A549 (cell line): ENCODE measurements at regions not wholly inside any gene's neighbourhood (a gene's known extent, or its start where the extent isn't known, plus 50 kb on each side); places are given as distances from the start of the nearest gene placed in this dataset.
A peak's percentile ranks its signal among the peaks of the same experiment; 100 is the strongest.

Experiments
- ATAC-seq, 2 experiments: fragments of 200-7000 bp in 1 of 2; fragments of >200 bp in 1 of 2; cut with Nextera tagmentation in 1 of 2; cut with Tn5 transposase in 1 of 2; 3 replicates each; pipeline versions ENCODE4 v1.8.0 to v1.9.1; 2018 to 2020; ENCODE audit warnings: mild to moderate bottlenecking in 1 of 2, moderate library complexity in 1 of 2
- CTCF ChIA-PET: fragments of 300-600 bp; sonication (Branson Sonifier 250); formaldehyde crosslinking; extraction: SDS; loops from one replicate; lab custom pipeline; 2021; ENCODE audit warnings: antibody characterized with exemption, inconsistent platforms; lab: Yijun Ruan, JAX
- POLR2A ChIA-PET: fragments of 350-600 bp; formaldehyde crosslinking; extraction: SDS; loops from one replicate; lab custom pipeline; 2021; ENCODE audit warnings: antibody characterized with exemption, inconsistent platforms; lab: Yijun Ruan, JAX
- DNase-seq, 2 experiments: peaks; one replicate each; pipeline versions ENCODE4 v3.0.0 to v3.0.0-alpha.2; 2011 to 2016; ENCODE audit warnings: low read depth in 1 of 2, low spot score in 1 of 2
- FAIRE-seq: peaks from 2 replicates; lab custom pipeline; 2011; peaks lifted over from hg19 to GRCh38; lab: Jason Lieb, UNC
- H3K27ac ChIP-seq, 2 experiments: fragments of >200 bp; sonication (Bioruptor Twin); formaldehyde crosslinking; 3 replicates each; pipeline ENCODE4 v1.5.1; 2016 to 2017
- H3K4me1 ChIP-seq: fragments of >200 bp; sonication (Bioruptor Twin); formaldehyde crosslinking; 3 replicates; pipeline ENCODE4 v1.6.1; 2016
- H3K4me2 ChIP-seq: fragments of >200 bp; sonication (Bioruptor Twin); formaldehyde crosslinking; 3 replicates; pipeline ENCODE4 v1.6.1; 2016
- H3K4me3 ChIP-seq: fragments of >200 bp; sonication (Bioruptor Twin); formaldehyde crosslinking; 3 replicates; pipeline ENCODE4 v1.5.1; 2016
- H3K9me3 ChIP-seq: fragments of >200 bp; sonication (Bioruptor Twin); formaldehyde crosslinking; 3 replicates; pipeline ENCODE4 v1.6.1; 2016
- ATOH8 ChIP-seq: fragments of 250-450 bp; sonication (Bioruptor Pico); IDR thresholded peaks from 2 replicates; pipeline ENCODE4 v1.5.0; 2020; ENCODE audit warnings: low read depth, mild to moderate bottlenecking, moderate library complexity
- BCL3 ChIP-seq: fragments of >200 bp; sonication (Bioruptor Twin); formaldehyde crosslinking; IDR thresholded peaks from 3 replicates; pipeline ENCODE4 v1.6.1; 2016
- CBX2 ChIP-seq: fragments of 200-600 bp; sonication (generic); IDR thresholded peaks from 2 replicates; pipeline ENCODE4 v1.6.1; 2016; ENCODE audit warnings: low read depth, mild to moderate bottlenecking, borderline replicate concordance
- CEBPB ChIP-seq, 2 experiments: fragments of >200 bp in 1 of 2; sonication (Bioruptor Twin) in 1 of 2; formaldehyde crosslinking in 1 of 2; IDR thresholded peaks; 2 replicates each; pipeline ENCODE4 v1.6.1; 2012 to 2016
- CHD2 ChIP-seq: fragments of 150-350 bp; IDR thresholded peaks from 2 replicates; pipeline ENCODE4 v1.6.1; 2014; ENCODE audit warnings: low read length; ENCODE audit not compliant: partially characterized antibody
- CTCF ChIP-seq: fragments of >200 bp; sonication (Bioruptor Twin); formaldehyde crosslinking; IDR thresholded peaks from 3 replicates; pipeline ENCODE4 v1.5.1; 2016
- E2F6 ChIP-seq: IDR thresholded peaks from 2 replicates; pipeline ENCODE4 v1.6.1; 2012; ENCODE audit warnings: low read depth, borderline replicate concordance
- EHF ChIP-seq: fragments of 250-450 bp; sonication (Bioruptor Pico); IDR thresholded peaks from 2 replicates; pipeline ENCODE4 v1.5.0; 2020; ENCODE audit warnings: mild to moderate bottlenecking
- ELK1 ChIP-seq: fragments of 150-350 bp; IDR thresholded peaks from 2 replicates; pipeline ENCODE4 v1.6.1; 2014; ENCODE audit warnings: low read depth, mild to moderate bottlenecking, low read length
- FOSL2 ChIP-seq, 2 experiments: fragments of 450-650 bp in 1 of 2; fragments of >200 bp in 1 of 2; sonication (Bioruptor Twin) in 1 of 2; formaldehyde crosslinking; IDR thresholded peaks; 2 replicates each; pipeline versions ENCODE4 v1.5.0 to v1.6.1; 2016 to 2020; ENCODE audit warnings: mild to moderate bottlenecking in 1 of 2, moderate library complexity in 1 of 2
- HDAC2 ChIP-seq: fragments of 200-600 bp; sonication (generic); IDR thresholded peaks from 2 replicates; pipeline ENCODE4 v1.6.1; 2016
- HES2 ChIP-seq: fragments of >200 bp; sonication (Bioruptor Twin); formaldehyde crosslinking; IDR thresholded peaks from 2 replicates; pipeline ENCODE4 v1.6.1; 2016
- HOXB13 ChIP-seq: fragments of 250-450 bp; sonication (Bioruptor Pico); IDR thresholded peaks from 2 replicates; pipeline ENCODE4 v1.5.0; 2020; ENCODE audit warnings: low read depth, mild to moderate bottlenecking, moderate library complexity
- HOXB5 ChIP-seq: fragments of 250-450 bp; sonication (Bioruptor Pico); IDR thresholded peaks from 2 replicates; pipeline ENCODE4 v1.5.0; 2020; ENCODE audit warnings: mild to moderate bottlenecking, moderate library complexity
- JUN ChIP-seq, 2 experiments: fragments of >200 bp; sonication (Bioruptor Twin); formaldehyde crosslinking; IDR thresholded peaks; 2 replicates in 1 of 2; 3 replicates in 1 of 2; pipeline ENCODE4 v1.6.1; 2016 to 2017
- JUNB ChIP-seq: fragments of >200 bp; sonication (Bioruptor Twin); formaldehyde crosslinking; IDR thresholded peaks from 2 replicates; pipeline ENCODE4 v1.6.1; 2016
- MAZ ChIP-seq: fragments of 150-350 bp; IDR thresholded peaks from 2 replicates; pipeline ENCODE4 v1.6.1; 2014; ENCODE audit warnings: antibody characterized with exemption, low read depth, low read length, borderline replicate concordance
- MYC ChIP-seq: IDR thresholded peaks from 2 replicates; pipeline ENCODE4 v1.6.1; 2012; ENCODE audit warnings: mild to moderate bottlenecking, inconsistent platforms, low read length, improper control_type of control experiment, borderline replicate concordance
- NR3C1 ChIP-seq: fragments of >200 bp; sonication (Bioruptor Twin); formaldehyde crosslinking; IDR thresholded peaks from 3 replicates; pipeline ENCODE4 v1.6.1; 2017
- PHF8 ChIP-seq: fragments of 200-600 bp; sonication (generic); IDR thresholded peaks from 2 replicates; pipeline ENCODE4 v1.6.1; 2016; ENCODE audit warnings: low read depth, mild to moderate bottlenecking, antibody characterized with exemption, moderate library complexity, borderline replicate concordance
- POLR2AphosphoS2 ChIP-seq: conservative IDR thresholded peaks from 2 replicates; pipeline ENCODE4 v1.6.1; 2012; ENCODE audit warnings: low read length, improper control_type of control experiment, inconsistent platforms
- RARB ChIP-seq: fragments of 250-450 bp; sonication (Bioruptor Pico); IDR thresholded peaks from 2 replicates; pipeline ENCODE4 v1.8.0; 2021; ENCODE audit warnings: mild to moderate bottlenecking, moderate library complexity
- RCOR1 ChIP-seq: fragments of 150-350 bp; IDR thresholded peaks from 2 replicates; pipeline ENCODE4 v1.6.1; 2014; ENCODE audit warnings: antibody characterized with exemption, low read length, low read depth
- RFX5 ChIP-seq: fragments of 450-650 bp; IDR thresholded peaks from 2 replicates; pipeline ENCODE4 v1.7.1; 2014; ENCODE audit warnings: antibody characterized with exemption, mild to moderate bottlenecking, moderate library complexity
- SREBF2 ChIP-seq: fragments of 450-650 bp; IDR thresholded peaks from 2 replicates; pipeline ENCODE4 v1.6.1; 2014; ENCODE audit warnings: mild to moderate bottlenecking, moderate library complexity
- TFCP2L1 ChIP-seq: fragments of 250-450 bp; sonication (Bioruptor Pico); IDR thresholded peaks from 2 replicates; pipeline ENCODE4 v1.5.0; 2021; ENCODE audit warnings: mild to moderate bottlenecking
- TP53 ChIP-seq: fragments of 250-450 bp; sonication (Bioruptor Pico); IDR thresholded peaks from 2 replicates; pipeline ENCODE4 v1.5.0; 2021; ENCODE audit warnings: mild to moderate bottlenecking, moderate library complexity
- ZFP36 ChIP-seq: fragments of 450-650 bp; IDR thresholded peaks from 2 replicates; pipeline ENCODE4 v1.6.1; 2014; ENCODE audit warnings: borderline replicate concordance; ENCODE audit not compliant: partially characterized antibody
- ZSCAN20 ChIP-seq: fragments of 250-450 bp; sonication (Bioruptor Pico); IDR thresholded peaks from 2 replicates; pipeline ENCODE4 v1.8.0; 2022; ENCODE audit warnings: mild to moderate bottlenecking, moderate library complexity
- WGBS: methylation state at CpG from one replicate; pipeline ENCODE4 v1.1.6; 2017; ENCODE audit errors: missing lambda C conversion rate; 5-methylcytosine and 5-hydroxymethylcytosine counted together

- TF ChIP-seq CEBPB (IDR thresholded peaks at IDR 0.05) (no peak), BCL3 (no peak), FOSL2 (IDR thresholded peaks at IDR 0.05) (no peak), FOSL2 (CRISPR knock-in tag; IDR thresholded peaks at IDR 0.05) (no peak), RFX5 (no peak), POLR2AphosphoS2 (no peak)
These were observed 217.1 kb downstream of the SLC4A3 start (continued) for GRCh38 chr2:219844401-219845091.

GRCh38 chr2:219848882-219849281 lies 221.5 kb downstream of the SLC4A3 start:
- WGBS: 59% methylated on average over 3 of the region's 3 CpGs
- Histone ChIP-seq H3K27ac (no peak overlapping the region), H3K9me3 (no peaks in the 10 kb centered on the region), H3K4me1 (no peaks in the 10 kb centered on the region), H3K4me2 (no peak overlapping the region), H3K4me3 (no peak overlapping the region)
- DNase-seq: no peak
- TF ChIP-seq PHF8 (no peak), RCOR1 (no peak), ZFP36 (no peak), MYC (no peak), POLR2AphosphoS2 (no peak), TP53 (no peak), TFCP2L1 (CRISPR knock-in tag) (no peak), HDAC2 (no peak), HES2 (no peak), HOXB5 (no peak), CHD2 (no peak), ZSCAN20 (no peak), FOSL2 (IDR thresholded peaks at IDR 0.05) (no peak), FOSL2 (CRISPR knock-in tag; IDR thresholded peaks at IDR 0.05) (no peak), CTCF (no peak), ELK1 (no peak), ATOH8 (no peak)
- ATAC-seq: no peak
- no peak for FAIRE-seq
- CTCF ChIA-PET: no interaction called here
- POLR2A ChIA-PET: no interaction called here

GRCh38 chr2:219851169-219851568 lies 223.7 kb downstream of the SLC4A3 start:
- ATAC-seq: no peak
- no peak for FAIRE-seq
- Histone ChIP-seq H3K9me3 (no peaks in the 10 kb centered on the region), H3K4me3 (no peak overlapping the region), H3K27ac (no peak overlapping the region), H3K4me1 (no peaks in the 10 kb centered on the region), H3K4me2 (peak overlapping the region; percentile 52; the same call in 1 of the 3 replicates)
- 37% methylated on average over 6 of the region's 6 CpGs for WGBS
- ChIA-PET CTCF (no interaction called here), POLR2A (no interaction called here)
- no peak for DNase-seq
- no peak for TF ChIP-seq ZFP36
- no peak for TF ChIP-seq POLR2AphosphoS2
- TF ChIP-seq EHF: no peak
- TF ChIP-seq NR3C1: no peak
- no peak for TF ChIP-seq CBX2
- no peak for TF ChIP-seq JUNB
- no peak for TF ChIP-seq ATOH8
- no peak for TF ChIP-seq HOXB13 (CRISPR knock-in tag)
- TF ChIP-seq MAZ: no peak
- TF ChIP-seq JUN (IDR thresholded peaks at IDR 0.05): no peak
- no peak for TF ChIP-seq E2F6
- no peak for TF ChIP-seq HOXB5
- no peak for TF ChIP-seq SREBF2
- no peak for TF ChIP-seq ZSCAN20
- TF ChIP-seq RARB (CRISPR knock-in tag): no peak
